ENCODE measurements at regions not wholly inside any gene's neighbourhood (a gene's known extent, or its start where the extent isn't known, plus 50 kb on each side); places are given as distances from the start of the nearest gene placed in this dataset.

GRCh38 chr20:22836211-22836610, 198.9 kb upstream of the SSTR4 start:
- DNase-seq (ENCODE audit: extremely low read depth, low read depth) = no peak
- TF ChIP-seq CTCF (IDR thresholded peaks at IDR 0.05; ENCODE audit: low read depth, low read length, missing control alignments) = no peak
- H3K4me3 ChIP-seq (replicated peaks; ENCODE audit: low read depth, low read length) = no peak overlapping the region

GRCh38 chr20:22836877-22837276, 198.2 kb upstream of the SSTR4 start:
- no peak for TF ChIP-seq CTCF (IDR thresholded peaks at IDR 0.05; ENCODE audit: low read depth, low read length, missing control alignments)
- H3K4me3 ChIP-seq (replicated peaks; ENCODE audit: low read depth, low read length) = no peak overlapping the region
- DNase-seq (ENCODE audit: extremely low read depth, low read depth) = no peak

- DNase-seq (ENCODE audit: extremely low read depth, low read depth) = no peak
- no peak overlapping the region for H3K4me3 ChIP-seq (replicated peaks; ENCODE audit: low read depth, low read length)
- TF ChIP-seq CTCF (IDR thresholded peaks at IDR 0.05; ENCODE audit: low read depth, low read length, missing control alignments) = no peak
These were observed 197.1 kb upstream of the SSTR4 start for GRCh38 chr20:22838001-22838400.

- DNase-seq (ENCODE audit: extremely low read depth, low read depth) = no peak
These were observed 193.3 kb upstream of the SSTR4 start for GRCh38 chr20:22841846-22842245.

GRCh38 chr20:22842793-22843192, 192.3 kb upstream of the SSTR4 start:
- H3K4me3 ChIP-seq (replicated peaks; ENCODE audit: low read depth, low read length) = no peak overlapping the region
- no peak for DNase-seq (ENCODE audit: extremely low read depth, low read depth)
- no peak for TF ChIP-seq CTCF (IDR thresholded peaks at IDR 0.05; ENCODE audit: low read depth, low read length, missing control alignments)

More at GRCh38 chr20:22841846-22842245, 193.3 kb upstream of the SSTR4 start:
- TF ChIP-seq CTCF (IDR thresholded peaks at IDR 0.05; ENCODE audit: low read depth, low read length, missing control alignments) = no peak
- no peak overlapping the region for H3K4me3 ChIP-seq (replicated peaks; ENCODE audit: low read depth, low read length)

- H3K4me3 ChIP-seq (replicated peaks; ENCODE audit: low read depth, low read length) = no peak overlapping the region
- TF ChIP-seq CTCF (IDR thresholded peaks at IDR 0.05; ENCODE audit: low read depth, low read length, missing control alignments) = no peak
- DNase-seq (ENCODE audit: extremely low read depth, low read depth) = no peak
These were observed 190.2 kb upstream of the SSTR4 start for GRCh38 chr20:22844959-22845358.

- no peak overlapping the region for H3K4me3 ChIP-seq (replicated peaks; ENCODE audit: low read depth, low read length)
- TF ChIP-seq CTCF (IDR thresholded peaks at IDR 0.05; ENCODE audit: low read depth, low read length, missing control alignments) = no peak
- DNase-seq (ENCODE audit: extremely low read depth, low read depth) = no peak
These were observed 188.2 kb upstream of the SSTR4 start for GRCh38 chr20:22846863-22847262.

Measured in HFF-Myc (cell line).